ELF-1 (cell line): ENCODE measurements at regions not wholly inside any gene's neighbourhood (a gene's known extent, or its start where the extent isn't known, plus 50 kb on each side); places are given as distances from the start of the nearest gene placed in this dataset.
"Not testable (repeated sequence)": the region's sequence is repeated elsewhere in the genome, so short reads cannot be mapped to it uniquely, and the experiment has no call there.

Source experiments
- DNase-seq: peaks from one replicate; pipeline ENCODE4 v3.0.0-alpha.2; 2016; ENCODE audit warnings: low read depth, low spot score

GRCh38 chr10:63675171-63675570 lies 154.0 kb downstream of the REEP3 start:
- DNase-seq = no peak

DNA sequence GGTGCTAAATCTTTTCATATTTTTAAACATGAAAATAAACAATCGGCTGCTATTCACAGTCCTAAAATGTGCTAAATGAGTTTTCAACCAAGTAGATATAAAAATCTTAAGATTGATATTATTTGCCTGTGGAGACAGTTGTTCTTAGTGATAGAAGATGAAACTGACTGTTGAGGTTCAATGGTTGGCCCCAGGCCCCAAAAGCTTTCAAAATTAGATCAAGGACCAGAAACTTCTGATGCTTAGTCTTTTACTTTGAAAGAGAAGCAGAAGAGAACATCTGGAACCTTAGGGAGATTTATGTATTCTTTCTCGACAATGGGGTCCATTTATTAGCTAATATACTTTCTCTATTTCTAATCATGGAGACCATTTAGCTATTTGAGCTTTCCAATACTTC lies 155.8 kb downstream of the REEP3 start:
- no peak for DNase-seq

GRCh38 chr10:63680545-63680944 lies 159.3 kb downstream of the REEP3 start:
- not testable (repeated sequence) for DNase-seq

DNA sequence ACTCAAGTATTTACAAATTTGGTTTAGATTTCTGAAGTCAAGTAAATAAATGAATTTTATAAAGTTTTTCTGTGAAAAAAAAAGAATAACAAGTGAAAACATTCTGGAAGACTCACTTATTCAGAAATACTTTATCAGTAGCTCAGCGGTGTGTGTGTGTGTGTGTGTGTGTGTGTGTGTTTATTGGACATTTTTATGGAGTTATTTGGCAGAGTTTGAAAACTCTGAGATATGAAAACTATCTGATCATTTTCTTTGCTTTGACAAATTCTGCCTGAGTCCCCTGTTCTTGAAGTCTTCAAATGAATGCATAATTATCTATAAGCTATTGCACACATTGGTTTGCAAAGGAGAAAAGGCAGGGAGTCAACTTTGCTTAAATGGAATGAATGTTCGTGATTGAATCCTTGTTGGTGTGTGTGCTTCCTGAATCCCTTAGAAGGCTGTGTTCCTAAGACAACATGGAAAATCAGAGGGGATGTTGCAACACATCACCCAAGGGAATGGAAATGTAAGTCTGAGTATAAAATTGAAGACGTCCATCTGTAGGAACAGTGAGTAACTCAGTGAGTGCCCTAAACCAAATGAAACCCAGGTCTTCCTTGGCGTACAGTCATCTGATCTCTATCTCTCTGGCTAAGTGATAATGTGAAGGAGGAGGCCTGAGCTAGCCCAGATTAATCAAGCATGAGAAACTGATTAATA lies 160.9 kb downstream of the REEP3 start:
- no peak for DNase-seq

GRCh38 chr10:63682698-63683052 lies 161.5 kb downstream of the REEP3 start:
- DNase-seq = not testable (repeated sequence)

DNA sequence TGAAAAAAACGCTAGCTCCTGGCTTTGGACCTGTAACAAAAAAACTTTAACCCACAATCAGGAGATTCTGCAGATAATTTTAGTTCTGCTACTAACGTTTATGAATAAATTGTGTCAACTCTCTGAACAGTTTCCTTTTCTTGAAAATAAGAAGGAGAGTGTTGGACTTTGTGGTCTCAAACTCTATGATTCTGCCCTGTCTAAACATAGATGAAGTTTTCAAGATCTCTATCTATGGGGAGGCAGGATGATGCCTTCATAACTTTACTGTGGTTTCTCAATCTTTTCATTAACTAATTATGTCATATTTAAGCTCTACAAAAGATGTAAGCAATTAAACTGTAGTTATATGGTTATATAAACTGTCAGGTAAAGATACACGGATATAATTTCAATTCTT lies 162.0 kb downstream of the REEP3 start:
- no peak for DNase-seq

DNA sequence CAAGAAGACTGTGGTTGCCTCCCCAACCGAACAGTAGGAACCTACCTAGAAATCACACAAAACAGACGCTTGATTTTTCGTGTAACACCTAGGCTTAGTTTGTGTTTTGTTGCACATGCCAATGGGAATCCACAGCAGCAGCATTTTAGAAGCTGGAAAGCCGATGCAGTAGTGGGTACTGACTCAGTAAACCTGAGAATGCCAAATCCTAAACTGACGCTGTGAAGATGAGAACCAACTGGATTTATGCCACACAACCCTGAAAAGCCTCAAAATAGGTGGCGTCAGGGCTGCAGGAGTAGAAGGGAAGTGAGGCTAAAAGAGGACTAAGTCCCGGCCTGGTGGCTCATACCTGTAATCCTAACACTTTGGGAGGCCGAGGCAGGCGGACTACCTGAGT lies 162.5 kb downstream of the REEP3 start:
- no peak for DNase-seq

- no peak for DNase-seq
These were observed 163.2 kb downstream of the REEP3 start for GRCh38 chr10:63684257-63684936.

DNA sequence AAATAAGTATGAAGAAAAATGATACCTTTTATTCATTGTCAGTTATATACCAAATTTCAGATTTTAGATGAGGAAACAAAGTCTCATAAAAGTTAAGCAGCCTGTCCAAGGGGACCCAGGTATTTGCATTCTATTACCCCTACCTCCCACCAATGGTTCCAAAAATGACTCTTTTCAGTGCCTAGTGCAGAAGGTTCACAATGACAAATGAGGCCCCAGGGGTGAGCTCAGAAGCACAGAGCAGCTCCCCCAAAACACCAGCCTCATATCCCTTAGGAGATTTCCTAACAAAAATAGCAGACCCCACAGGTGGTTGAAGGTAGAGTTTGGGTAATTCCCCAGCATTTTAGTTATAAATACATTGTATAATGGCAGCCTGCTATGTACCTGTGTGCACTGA lies 168.6 kb downstream of the REEP3 start:
- no peak for DNase-seq

DNA sequence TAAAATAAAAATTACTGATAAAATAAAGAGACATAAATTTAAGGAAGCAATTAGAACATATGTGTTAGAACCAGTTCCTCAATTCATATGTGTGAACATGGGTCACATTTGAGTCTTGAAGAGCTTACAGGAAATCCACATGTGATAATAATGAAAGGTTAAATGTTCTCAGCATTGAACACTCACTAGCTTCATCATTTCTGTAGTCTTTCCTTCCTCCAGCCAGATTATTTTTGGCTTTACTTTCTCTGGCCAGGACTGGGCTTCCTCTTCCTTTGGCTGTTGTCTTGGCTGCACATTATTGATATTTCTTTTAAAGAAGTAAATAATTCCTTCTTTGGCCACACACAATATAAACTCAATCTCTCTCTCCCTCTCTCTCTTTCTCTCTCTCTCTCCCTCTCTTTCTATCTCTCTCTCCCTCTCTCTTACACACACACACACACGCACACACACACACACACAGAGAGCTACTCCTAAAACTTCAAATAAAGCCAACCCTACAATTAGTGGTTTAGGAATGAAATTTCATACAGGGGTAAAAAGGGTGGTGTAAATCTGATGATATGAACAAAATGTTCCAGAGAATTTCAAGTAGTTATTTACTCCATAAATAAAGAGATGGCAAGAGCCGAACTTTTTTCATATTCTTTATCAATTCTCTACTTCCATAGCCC lies 171.2 kb downstream of the REEP3 start:
- DNase-seq = no peak

DNA sequence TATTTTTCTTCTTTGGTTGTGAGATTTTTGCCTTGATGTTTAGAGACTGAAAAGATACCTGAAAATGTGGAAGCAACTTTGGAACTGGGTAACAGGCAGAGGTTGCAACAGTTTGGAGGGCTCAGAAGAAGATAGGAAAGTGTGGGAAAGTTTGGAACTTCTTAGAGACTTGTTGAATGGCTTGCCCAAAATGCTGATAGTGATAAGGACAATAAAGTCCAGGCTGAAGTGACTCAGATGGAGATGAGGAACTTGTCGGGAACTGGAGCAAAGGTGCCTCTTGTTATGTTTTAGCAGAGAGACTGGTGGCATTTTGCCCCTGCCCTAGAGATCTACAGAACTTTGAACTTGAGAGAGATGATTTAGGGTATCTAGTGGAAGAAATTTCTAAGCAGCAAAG lies 171.8 kb downstream of the REEP3 start:
- not testable (repeated sequence) for DNase-seq

DNA sequence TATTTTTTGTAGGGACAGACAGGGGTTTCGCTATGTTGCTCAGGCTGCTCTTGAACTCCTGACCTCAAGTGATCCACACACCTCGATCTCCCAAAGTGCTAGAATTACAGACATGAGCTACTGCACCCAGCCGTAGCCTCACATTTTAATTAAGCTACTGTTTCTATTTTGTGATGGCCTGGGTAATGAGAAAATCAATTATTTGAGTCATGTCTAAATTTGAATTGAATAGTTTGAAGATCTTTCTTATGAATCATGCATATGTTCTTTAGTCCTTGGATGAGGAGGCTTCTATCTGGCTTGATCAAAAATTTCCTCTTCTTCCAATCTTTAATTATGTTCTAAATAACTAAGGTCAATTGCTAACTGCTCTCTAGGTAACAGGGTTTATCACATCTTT lies 175.0 kb downstream of the REEP3 start:
- no peak for DNase-seq

- no peak for DNase-seq
These were observed 177.0 kb downstream of the REEP3 start for GRCh38 chr10:63697956-63698786.

GRCh38 chr10:63698787-63699150 lies 177.6 kb downstream of the REEP3 start:
- DNase-seq = no peak

GRCh38 chr10:63699785-63700613 lies 178.8 kb downstream of the REEP3 start:
- DNase-seq = no peak

DNA sequence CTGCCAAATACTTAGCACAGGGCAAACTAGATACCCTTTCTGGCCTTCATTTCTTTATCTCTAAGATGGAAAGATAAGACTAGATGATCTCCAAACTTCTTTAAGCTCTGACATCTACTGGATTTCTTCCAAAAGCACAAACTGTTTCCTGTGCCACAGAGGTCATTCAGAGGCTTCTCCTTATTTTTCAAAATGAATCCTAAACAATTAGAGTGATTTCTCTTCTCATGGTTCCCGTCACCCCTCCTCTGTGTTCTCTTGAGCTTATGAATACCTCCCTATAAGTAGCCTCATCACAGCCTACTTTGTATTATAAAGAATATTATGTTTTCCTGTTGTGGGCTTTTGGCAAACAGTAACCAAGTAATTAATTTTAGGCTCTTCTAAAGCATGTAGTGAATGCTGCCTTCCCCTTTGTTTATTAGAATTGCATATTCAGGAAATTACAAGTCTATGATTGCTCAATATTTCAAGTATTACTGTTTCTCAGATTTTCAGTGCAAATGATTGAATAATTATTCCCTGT lies 179.5 kb downstream of the REEP3 start:
- no peak for DNase-seq

DNA sequence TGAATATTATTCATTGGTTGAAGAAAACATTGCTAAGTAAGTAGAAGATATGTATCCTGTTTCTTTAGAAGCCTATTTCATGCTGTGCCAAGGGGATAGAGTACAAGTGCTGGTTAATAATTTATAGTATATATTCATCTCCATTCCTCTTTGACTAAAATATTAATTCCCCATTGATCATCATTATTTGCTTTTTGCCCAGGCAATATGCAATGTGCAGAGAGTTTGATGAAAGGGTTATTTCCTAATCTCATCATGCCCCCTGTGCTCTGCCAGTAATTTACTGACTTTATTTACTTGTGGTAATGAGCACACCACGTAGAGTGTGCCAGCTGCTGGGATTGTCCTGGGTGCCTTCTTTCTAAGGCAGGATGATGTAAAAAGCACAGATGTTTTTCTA lies 180.9 kb downstream of the REEP3 start:
- no peak for DNase-seq

- DNase-seq = no peak
These were observed 182.0 kb downstream of the REEP3 start for GRCh38 chr10:63703113-63703670.

- no peak for DNase-seq
These were observed 182.6 kb downstream of the REEP3 start for GRCh38 chr10:63703740-63704345.

DNA sequence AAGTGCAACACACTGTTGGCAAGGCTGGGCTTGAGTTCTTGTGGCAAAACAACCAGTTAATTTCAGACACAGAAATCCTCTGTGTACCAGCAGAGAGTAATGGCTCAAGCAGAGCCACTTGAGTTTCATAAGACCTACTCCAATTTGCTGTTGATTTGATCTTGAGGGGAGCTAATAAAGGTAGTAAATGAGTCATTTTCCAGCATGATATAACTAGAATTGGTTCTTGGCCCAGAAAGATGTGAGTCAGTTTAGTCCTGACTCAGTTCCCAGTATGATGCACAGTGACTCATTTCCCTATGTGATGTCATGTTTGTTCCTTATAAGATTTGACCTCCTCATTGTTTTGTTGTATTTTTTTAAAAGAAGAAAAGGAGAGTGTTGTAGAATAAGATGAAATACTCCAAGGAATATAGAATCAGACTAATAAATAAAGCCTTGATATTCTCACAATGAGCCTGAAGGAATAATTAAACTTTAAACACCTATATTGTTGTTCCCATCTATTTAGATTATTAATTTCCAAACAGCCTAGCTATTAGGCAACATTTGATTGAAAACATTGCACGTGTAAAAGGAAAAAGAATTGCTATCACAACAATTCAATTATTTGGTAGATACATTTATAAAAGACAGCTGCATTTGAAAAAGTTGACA lies 186.2 kb downstream of the REEP3 start:
- DNase-seq = no peak
